ENCODE measurements at regions not wholly inside any gene's neighbourhood (a gene's known extent, or its start where the extent isn't known, plus 50 kb on each side); places are given as distances from the start of the nearest gene placed in this dataset.
"Not testable (repeated sequence)": the region's sequence is repeated elsewhere in the genome, so short reads cannot be mapped to it uniquely, and the experiment has no call there.

GRCh38 chr6:99668036-99668705 lies 61.5 kb downstream of the PRDM13 start:
- Histone ChIP-seq H3K27me3 (ENCODE audit: insufficient read depth, low read length) (no peaks in the 10 kb centered on the region), H3K4me3 (ENCODE audit: low read length) (no peak overlapping the region), H3K27ac (ENCODE audit: low read length) (no peak overlapping the region), H3K9ac (ENCODE audit: low read depth, low read length) (no peak overlapping the region), H3K4me1 (ENCODE audit: insufficient read depth, low read length) (peaks cover 9% of the 10 kb centered on the region; the same call in 1 of the 2 replicates), H3K36me3 (ENCODE audit: insufficient read depth, low read depth, low read length) (no peaks in the 10 kb centered on the region), H3K9me3 (ENCODE audit: insufficient read depth, low read depth, low read length) (no peaks in the 10 kb centered on the region)

GRCh38 chr6:99689916-99690685 lies 83.5 kb downstream of the PRDM13 start:
- Histone ChIP-seq H3K4me3 (ENCODE audit: low read length) (no peak overlapping the region), H3K27ac (ENCODE audit: low read length) (no peak overlapping the region), H3K4me1 (ENCODE audit: insufficient read depth, low read length) (no peaks in the 10 kb centered on the region), H3K36me3 (ENCODE audit: insufficient read depth, low read depth, low read length) (no peaks in the 10 kb centered on the region), H3K27me3 (ENCODE audit: insufficient read depth, low read length) (no peaks in the 10 kb centered on the region), H3K9me3 (ENCODE audit: insufficient read depth, low read depth, low read length) (no peaks in the 10 kb centered on the region), H3K9ac (ENCODE audit: low read depth, low read length) (no peak overlapping the region)

GRCh38 chr6:99702287-99702686 lies 95.7 kb downstream of the PRDM13 start:
- not testable (repeated sequence) for H3K27ac ChIP-seq (ENCODE audit: low read length); H3K9ac ChIP-seq (ENCODE audit: low read depth, low read length); H3K36me3 ChIP-seq (ENCODE audit: insufficient read depth, low read depth, low read length); H3K27me3 ChIP-seq (ENCODE audit: insufficient read depth, low read length); H3K4me3 ChIP-seq (ENCODE audit: low read length); H3K4me1 ChIP-seq (ENCODE audit: insufficient read depth, low read length); H3K9me3 ChIP-seq (ENCODE audit: insufficient read depth, low read depth, low read length)

GRCh38 chr6:99709062-99709461 lies 102.4 kb downstream of the PRDM13 start:
- H3K27me3 ChIP-seq (ENCODE audit: insufficient read depth, low read length): no peaks in the 10 kb centered on the region
- H3K4me1 ChIP-seq (ENCODE audit: insufficient read depth, low read length): peaks cover 8% of the 10 kb centered on the region; the same call in 1 of the 2 replicates
- H3K9ac ChIP-seq (ENCODE audit: low read depth, low read length): no peak overlapping the region
- H3K36me3 ChIP-seq (ENCODE audit: insufficient read depth, low read depth, low read length): no peaks in the 10 kb centered on the region
- no peak overlapping the region for H3K4me3 ChIP-seq (ENCODE audit: low read length)
- H3K27ac ChIP-seq (ENCODE audit: low read length): no peak overlapping the region
- H3K9me3 ChIP-seq (ENCODE audit: insufficient read depth, low read depth, low read length): no peaks in the 10 kb centered on the region

- H3K4me3 ChIP-seq (ENCODE audit: low read length): no peak overlapping the region
- H3K27me3 ChIP-seq (ENCODE audit: insufficient read depth, low read length): no peaks in the 10 kb centered on the region
- H3K9me3 ChIP-seq (ENCODE audit: insufficient read depth, low read depth, low read length): no peaks in the 10 kb centered on the region
- no peak overlapping the region for H3K9ac ChIP-seq (ENCODE audit: low read depth, low read length)
- H3K4me1 ChIP-seq (ENCODE audit: insufficient read depth, low read length): peaks cover 8% of the 10 kb centered on the region; the same call in 1 of the 2 replicates
- H3K27ac ChIP-seq (ENCODE audit: low read length): no peak overlapping the region
- no peaks in the 10 kb centered on the region for H3K36me3 ChIP-seq (ENCODE audit: insufficient read depth, low read depth, low read length)
Observed at GRCh38 chr6:99711302-99711701, 104.7 kb downstream of the PRDM13 start.

- Histone ChIP-seq H3K4me1 (ENCODE audit: insufficient read depth, low read length) (peaks cover 8% of the 10 kb centered on the region; the same call in 1 of the 2 replicates), H3K27me3 (ENCODE audit: insufficient read depth, low read length) (no peaks in the 10 kb centered on the region), H3K9me3 (ENCODE audit: insufficient read depth, low read depth, low read length) (no peaks in the 10 kb centered on the region), H3K27ac (ENCODE audit: low read length) (no peak overlapping the region), H3K4me3 (ENCODE audit: low read length) (no peak overlapping the region), H3K9ac (ENCODE audit: low read depth, low read length) (no peak overlapping the region), H3K36me3 (ENCODE audit: insufficient read depth, low read depth, low read length) (no peaks in the 10 kb centered on the region)
Observed at GRCh38 chr6:99711925-99712324, 105.3 kb downstream of the PRDM13 start.

- no peak overlapping the region for H3K4me3 ChIP-seq (ENCODE audit: low read length)
- H3K36me3 ChIP-seq (ENCODE audit: insufficient read depth, low read depth, low read length): no peaks in the 10 kb centered on the region
- H3K27ac ChIP-seq (ENCODE audit: low read length): no peak overlapping the region
- H3K27me3 ChIP-seq (ENCODE audit: insufficient read depth, low read length): no peaks in the 10 kb centered on the region
- peaks cover 8% of the 10 kb centered on the region; the same call in 1 of the 2 replicates for H3K4me1 ChIP-seq (ENCODE audit: insufficient read depth, low read length)
- no peak overlapping the region for H3K9ac ChIP-seq (ENCODE audit: low read depth, low read length)
- no peaks in the 10 kb centered on the region for H3K9me3 ChIP-seq (ENCODE audit: insufficient read depth, low read depth, low read length)
Observed at GRCh38 chr6:99712519-99712918, 105.9 kb downstream of the PRDM13 start.

GRCh38 chr6:99722043-99722442 lies 115.4 kb downstream of the PRDM13 start:
- H3K9ac ChIP-seq (ENCODE audit: low read depth, low read length); H3K9me3 ChIP-seq (ENCODE audit: insufficient read depth, low read depth, low read length); H3K27me3 ChIP-seq (ENCODE audit: insufficient read depth, low read length); H3K4me3 ChIP-seq (ENCODE audit: low read length); H3K4me1 ChIP-seq (ENCODE audit: insufficient read depth, low read length); H3K36me3 ChIP-seq (ENCODE audit: insufficient read depth, low read depth, low read length); H3K27ac ChIP-seq (ENCODE audit: low read length): not testable (repeated sequence)

- H3K4me3 ChIP-seq (ENCODE audit: low read length); H3K4me1 ChIP-seq (ENCODE audit: insufficient read depth, low read length); H3K27ac ChIP-seq (ENCODE audit: low read length); H3K9ac ChIP-seq (ENCODE audit: low read depth, low read length); H3K36me3 ChIP-seq (ENCODE audit: insufficient read depth, low read depth, low read length); H3K27me3 ChIP-seq (ENCODE audit: insufficient read depth, low read length); H3K9me3 ChIP-seq (ENCODE audit: insufficient read depth, low read depth, low read length): not testable (repeated sequence)
Observed at GRCh38 chr6:99730237-99730636, 123.6 kb downstream of the PRDM13 start.

GRCh38 chr6:99736302-99736701 lies 129.7 kb downstream of the PRDM13 start:
- Histone ChIP-seq H3K27me3 (ENCODE audit: insufficient read depth, low read length) (peaks cover 7% of the 10 kb centered on the region; the same call in 1 of the 2 replicates), H3K27ac (ENCODE audit: low read length) (no peak overlapping the region), H3K36me3 (ENCODE audit: insufficient read depth, low read depth, low read length) (no peaks in the 10 kb centered on the region), H3K9me3 (ENCODE audit: insufficient read depth, low read depth, low read length) (no peaks in the 10 kb centered on the region), H3K4me1 (ENCODE audit: insufficient read depth, low read length) (no peaks in the 10 kb centered on the region), H3K4me3 (ENCODE audit: low read length) (no peak overlapping the region), H3K9ac (ENCODE audit: low read depth, low read length) (no peak overlapping the region)

GRCh38 chr6:99739526-99739925 lies 132.9 kb downstream of the PRDM13 start:
- no peaks in the 10 kb centered on the region for H3K9me3 ChIP-seq (ENCODE audit: insufficient read depth, low read depth, low read length)
- H3K4me1 ChIP-seq (ENCODE audit: insufficient read depth, low read length): no peaks in the 10 kb centered on the region
- peaks cover 7% of the 10 kb centered on the region; the same call in 1 of the 2 replicates for H3K27me3 ChIP-seq (ENCODE audit: insufficient read depth, low read length)
- no peak overlapping the region for H3K27ac ChIP-seq (ENCODE audit: low read length)
- H3K9ac ChIP-seq (ENCODE audit: low read depth, low read length): no peak overlapping the region
- H3K4me3 ChIP-seq (ENCODE audit: low read length): no peak overlapping the region
- H3K36me3 ChIP-seq (ENCODE audit: insufficient read depth, low read depth, low read length): no peaks in the 10 kb centered on the region

- Histone ChIP-seq H3K27ac (ENCODE audit: low read length) (no peak overlapping the region), H3K9me3 (ENCODE audit: insufficient read depth, low read depth, low read length) (no peaks in the 10 kb centered on the region), H3K4me3 (ENCODE audit: low read length) (no peak overlapping the region), H3K36me3 (ENCODE audit: insufficient read depth, low read depth, low read length) (no peaks in the 10 kb centered on the region), H3K9ac (ENCODE audit: low read depth, low read length) (no peak overlapping the region), H3K27me3 (ENCODE audit: insufficient read depth, low read length) (peaks cover 7% of the 10 kb centered on the region; the same call in 1 of the 2 replicates), H3K4me1 (ENCODE audit: insufficient read depth, low read length) (no peaks in the 10 kb centered on the region)
Observed at GRCh38 chr6:99741092-99741491, 134.5 kb downstream of the PRDM13 start.

Data from iPS-20b (cell line).